ENCODE measurements at regions not wholly inside any gene's neighbourhood (a gene's known extent, or its start where the extent isn't known, plus 50 kb on each side); places are given as distances from the start of the nearest gene placed in this dataset.

- no peak for ATAC-seq
- Mint-ChIP-seq H3K27ac (peak overlapping the region; percentile 83 to 97 (median 92)), H3K36me3 (peaks cover 0 to 20% (median 0%) of the 10 kb centered on the region in 5 donors), H3K27me3 (peaks cover 9 to 25% (median 20%) of the 10 kb centered on the region in 5 donors), H3K4me1 (peaks cover 25 to 66% (median 56%) of the 10 kb centered on the region in 7 donors), H3K4me3 (peak overlapping the region; percentile 83 to 95 (median 91)), H3K9me3 (peaks cover 0 to 11% (median 0%) of the 10 kb centered on the region in 11 donors)
- intact Hi-C loops (cut with micrococcal nuclease), result loop anchor here (1.0 to 10.0 kb wide), 15 partner anchors 112 to 1888 kb away; partner anchors contain the start of genes INTS6 (in 2 of the 2), WDFY2 (in 2 of the 2), ALG11 (in 1 of the 2) and CYSLTR2 (in 1 of the 2)
- POLR2A ChIA-PET, result interaction anchor here (0.5 to 14.7 kb wide), 30 partner anchors 11 to 1700 kb away, joined by 3 to 363 read pairs (median 4); partner anchors contain the start of genes INTS6, KPNA3, RNASEH2B and SPRYD7
- peaks cover 36 to 40% of the 10 kb centered on the region in 2 donors for H3K4me1 ChIP-seq (ENCODE audit: control insufficient read depth in 2 of 2, insufficient read depth in 2 of 2, low read length in 2 of 2)
- H3K9me3 ChIP-seq (ENCODE audit: control insufficient read depth in 2 of 3, low read length in 3 of 3), result no peaks in the 10 kb centered on the region
- H3K36me3 ChIP-seq (ENCODE audit: control insufficient read depth in 2 of 3, insufficient read depth in 3 of 3, low read length in 3 of 3), result peaks cover 0 to 7% (median 0%) of the 10 kb centered on the region in 3 experiments
- peak in 2 of 9 donors; percentile 67 to 71 for DNase-seq
- H3K4me3 ChIP-seq (ENCODE audit: low read length), result peak overlapping the region; percentile 81
- peak overlapping the region; percentile 95 for H3K27ac ChIP-seq (ENCODE audit: low read depth, low read length)
- CTCF ChIA-PET, result interaction anchor here (0.5 to 4.9 kb wide), 4 partner anchors 41 to 787 kb away, joined by 4 to 71 read pairs (median 12); partner anchors contain the start of gene TRIM13
- H3K27me3 ChIP-seq (ENCODE audit: control insufficient read depth in 2 of 2, insufficient read depth in 2 of 2, low read length in 2 of 2), result peaks cover 5 to 22% of the 10 kb centered on the region in 2 donors
Measured at GRCh38 chr13:50125304-50125553, 110.0 kb downstream of the KCNRG start.

GRCh38 chr13:50125554-50126262 is 110.5 kb downstream of the KCNRG start:
- H3K4me1 Mint-ChIP-seq, result peaks cover 25 to 69% (median 59%) of the 10 kb centered on the region in 7 donors
- peak; percentile 74 to 96 (median 78) for DNase-seq

GRCh38 chr13:50126263-50126992 is 111.2 kb downstream of the KCNRG start:
- ATAC-seq (no peak), DNase-seq (peak in 4 of 9 donors; percentile 41 to 60 (median 54))
- intact Hi-C loops (cut with micrococcal nuclease), result loop anchor here (5.0 to 10.0 kb wide), 8 partner anchors 111 to 1678 kb away; partner anchors contain the start of genes CYSLTR2 (in 1 of the 2), DHRS12 (in 1 of the 2), FNDC3A (in 1 of the 2) and PHF11 (in 1 of the 2)
- peak overlapping the region; percentile 81 for H3K4me3 ChIP-seq (ENCODE audit: low read length)
- H3K9me3 Mint-ChIP-seq, result peaks cover 0 to 14% (median 0%) of the 10 kb centered on the region in 11 donors
- POLR2A ChIA-PET, result interaction anchor here (0.6 to 14.7 kb wide), 25 partner anchors 8 to 1699 kb away, joined by 3 to 363 read pairs (median 5); partner anchors contain the start of genes CAB39L, INTS6, KPNA3 and RNASEH2B
- CTCF ChIA-PET, result interaction anchor here (1.2 to 4.9 kb wide), 5 partner anchors 43 to 786 kb away, joined by 3 to 71 read pairs (median 8); partner anchors contain the start of genes KPNA3 and TRIM13
- peaks cover 47 to 48% of the 10 kb centered on the region in 2 donors for H3K4me1 ChIP-seq (ENCODE audit: control insufficient read depth in 2 of 2, insufficient read depth in 2 of 2, low read length in 2 of 2)
- peak overlapping the region; percentile 86 to 95 (median 92) for H3K4me3 Mint-ChIP-seq
- peaks cover 16 to 36% (median 30%) of the 10 kb centered on the region in 5 donors for H3K27me3 Mint-ChIP-seq
- H3K36me3 Mint-ChIP-seq, result peaks cover 0 to 18% (median 0%) of the 10 kb centered on the region in 5 donors
- H3K27ac Mint-ChIP-seq, result peak overlapping the region; percentile 92 to 97 (median 96)
- peaks cover 29 to 71% (median 64%) of the 10 kb centered on the region in 7 donors for H3K4me1 Mint-ChIP-seq
- peaks cover 0 to 7% (median 0%) of the 10 kb centered on the region in 3 experiments for H3K36me3 ChIP-seq (ENCODE audit: control insufficient read depth in 2 of 3, insufficient read depth in 3 of 3, low read length in 3 of 3)
- peak overlapping the region; percentile 95 for H3K27ac ChIP-seq (ENCODE audit: low read depth, low read length)
- peaks cover 11 to 32% of the 10 kb centered on the region in 2 donors for H3K27me3 ChIP-seq (ENCODE audit: control insufficient read depth in 2 of 2, insufficient read depth in 2 of 2, low read length in 2 of 2)
- H3K9me3 ChIP-seq (ENCODE audit: control insufficient read depth in 2 of 3, low read length in 3 of 3), result no peaks in the 10 kb centered on the region

More at GRCh38 chr13:50125554-50126262, 110.5 kb downstream of the KCNRG start:
- no peaks in the 10 kb centered on the region for H3K9me3 ChIP-seq (ENCODE audit: control insufficient read depth in 2 of 3, low read length in 3 of 3)
- peak; percentile 68 for ATAC-seq
- peaks cover 0 to 19% (median 0%) of the 10 kb centered on the region in 5 donors for H3K36me3 Mint-ChIP-seq
- POLR2A ChIA-PET, result interaction anchor here (0.6 to 14.7 kb wide), 30 partner anchors 8 to 1699 kb away, joined by 3 to 363 read pairs (median 4); partner anchors contain the start of genes CAB39L, INTS6, KPNA3 and RNASEH2B
- H3K4me3 ChIP-seq (ENCODE audit: low read length), result peak overlapping the region; percentile 81
- H3K27ac ChIP-seq (ENCODE audit: low read depth, low read length), result peak overlapping the region; percentile 95
- peaks cover 0 to 7% (median 0%) of the 10 kb centered on the region in 3 experiments for H3K36me3 ChIP-seq (ENCODE audit: control insufficient read depth in 2 of 3, insufficient read depth in 3 of 3, low read length in 3 of 3)
- peak overlapping the region; percentile 92 to 97 (median 96) for H3K27ac Mint-ChIP-seq
- CTCF ChIA-PET, result interaction anchor here (0.5 to 4.9 kb wide), 7 partner anchors 42 to 786 kb away, joined by 3 to 71 read pairs (median 7); partner anchors contain the start of genes KPNA3 and TRIM13
- peak overlapping the region; percentile 86 to 95 (median 92) for H3K4me3 Mint-ChIP-seq
- H3K9me3 Mint-ChIP-seq, result peaks cover 0 to 11% (median 0%) of the 10 kb centered on the region in 11 donors
- H3K27me3 Mint-ChIP-seq, result peaks cover 9 to 28% (median 22%) of the 10 kb centered on the region in 5 donors
- peaks cover 40% of the 10 kb centered on the region in 2 donors for H3K4me1 ChIP-seq (ENCODE audit: control insufficient read depth in 2 of 2, insufficient read depth in 2 of 2, low read length in 2 of 2)
- intact Hi-C loops (cut with micrococcal nuclease), result loop anchor here (1.0 to 10.0 kb wide), 15 partner anchors 112 to 1887 kb away; partner anchors contain the start of genes INTS6 (in 2 of the 2), WDFY2 (in 2 of the 2), ALG11 (in 1 of the 2) and CYSLTR2 (in 1 of the 2)
- peaks cover 5 to 25% of the 10 kb centered on the region in 2 donors for H3K27me3 ChIP-seq (ENCODE audit: control insufficient read depth in 2 of 2, insufficient read depth in 2 of 2, low read length in 2 of 2)

- Histone ChIP-seq H3K27me3 (ENCODE audit: control insufficient read depth in 2 of 2, insufficient read depth in 2 of 2, low read length in 2 of 2) (peaks cover 19 to 39% of the 10 kb centered on the region in 2 donors), H3K9me3 (ENCODE audit: control insufficient read depth in 2 of 3, low read length in 3 of 3) (no peaks in the 10 kb centered on the region), H3K36me3 (ENCODE audit: control insufficient read depth in 2 of 3, insufficient read depth in 3 of 3, low read length in 3 of 3) (peaks cover 0 to 7% (median 0%) of the 10 kb centered on the region in 3 experiments), H3K4me3 (ENCODE audit: low read length) (peak overlapping the region; percentile 81), H3K4me1 (ENCODE audit: control insufficient read depth in 2 of 2, insufficient read depth in 2 of 2, low read length in 2 of 2) (peaks cover 48 to 49% of the 10 kb centered on the region in 2 donors), H3K27ac (ENCODE audit: low read depth, low read length) (peak overlapping the region; percentile 95)
- H3K36me3 Mint-ChIP-seq, result peaks cover 0 to 16% (median 0%) of the 10 kb centered on the region in 5 donors
- H3K27ac Mint-ChIP-seq, result peak overlapping the region; percentile 92 to 97 (median 96)
- no peak for ATAC-seq
- peak overlapping the region; percentile 86 to 95 (median 92) for H3K4me3 Mint-ChIP-seq
- H3K9me3 Mint-ChIP-seq, result peaks cover 0 to 14% (median 0%) of the 10 kb centered on the region in 11 donors
- intact Hi-C loops (cut with micrococcal nuclease), result loop anchor here (5.0 to 10.0 kb wide), 8 partner anchors 110 to 1678 kb away; partner anchors contain the start of genes CYSLTR2 (in 1 of the 2), DHRS12 (in 1 of the 2), FNDC3A (in 1 of the 2) and PHF11 (in 1 of the 2)
- peak in 8 of 9 donors; percentile 28 to 55 (median 47) for DNase-seq
- peaks cover 23 to 43% (median 37%) of the 10 kb centered on the region in 5 donors for H3K27me3 Mint-ChIP-seq
- CTCF ChIA-PET, result interaction anchor here (0.8 to 4.9 kb wide), 6 partner anchors 43 to 785 kb away, joined by 3 to 71 read pairs (median 5); partner anchors contain the start of genes KPNA3 and RNASEH2B
- H3K4me1 Mint-ChIP-seq, result peaks cover 30 to 71% (median 62%) of the 10 kb centered on the region in 7 donors
- POLR2A ChIA-PET, result interaction anchor here (0.6 to 14.7 kb wide), 18 partner anchors 8 to 1326 kb away, joined by 3 to 363 read pairs (median 5); partner anchors contain the start of genes CAB39L, INTS6, RNASEH2B and SETDB2
Measured at GRCh38 chr13:50126993-50127725, 111.9 kb downstream of the KCNRG start.

- Mint-ChIP-seq H3K9me3 (peaks cover 0 to 16% (median 2%) of the 10 kb centered on the region in 11 donors), H3K36me3 (peaks cover 0 to 14% (median 0%) of the 10 kb centered on the region in 5 donors), H3K27me3 (peaks cover 30 to 47% (median 43%) of the 10 kb centered on the region in 5 donors), H3K27ac (peak overlapping the region in 4 of 9 donors; percentile 8 to 97 (median 84)), H3K4me1 (peaks cover 31 to 71% (median 61%) of the 10 kb centered on the region in 7 donors), H3K4me3 (peak overlapping the region; percentile 86 to 95 (median 92))
- Histone ChIP-seq H3K36me3 (ENCODE audit: control insufficient read depth in 2 of 3, insufficient read depth in 3 of 3, low read length in 3 of 3) (peaks cover 0 to 7% (median 0%) of the 10 kb centered on the region in 3 experiments), H3K27me3 (ENCODE audit: control insufficient read depth in 2 of 2, insufficient read depth in 2 of 2, low read length in 2 of 2) (peaks cover 25 to 46% of the 10 kb centered on the region in 2 donors), H3K4me3 (ENCODE audit: low read length) (peak overlapping the region; percentile 81), H3K27ac (ENCODE audit: low read depth, low read length) (peak overlapping the region; percentile 95), H3K4me1 (ENCODE audit: control insufficient read depth in 2 of 2, insufficient read depth in 2 of 2, low read length in 2 of 2) (peaks cover 49% of the 10 kb centered on the region in 2 donors), H3K9me3 (ENCODE audit: control insufficient read depth in 2 of 3, low read length in 3 of 3) (no peaks in the 10 kb centered on the region)
- ATAC-seq, result no peak
- no peak for DNase-seq
- intact Hi-C loops (cut with micrococcal nuclease), result loop anchor here (5.0 to 10.0 kb wide), 8 partner anchors 109 to 1677 kb away; partner anchors contain the start of genes CYSLTR2 (in 1 of the 2), DHRS12 (in 1 of the 2), FNDC3A (in 1 of the 2) and PHF11 (in 1 of the 2)
- ChIA-PET POLR2A (interaction anchor here (0.6 to 14.7 kb wide), 11 partner anchors 10 to 850 kb away, joined by 3 to 363 read pairs (median 23); partner anchors contain the start of genes RNASEH2B and TRIM13), CTCF (interaction anchor here (0.8 to 4.9 kb wide), 5 partner anchors 44 to 784 kb away, joined by 3 to 71 read pairs (median 7); partner anchors contain the start of genes KPNA3 and RNASEH2B)
Measured at GRCh38 chr13:50127726-50128291, 112.6 kb downstream of the KCNRG start.

Data from naive thymus-derived CD4-positive, alpha-beta T cell (primary cell).